ENCODE measurements at regions not wholly inside any gene's neighbourhood (a gene's known extent, or its start where the extent isn't known, plus 50 kb on each side); places are given as distances from the start of the nearest gene placed in this dataset.

GRCh38 chr12:126601184-126602170 is 1536.2 kb downstream of the AACS start:
- 0 to 70% (median 26%) methylated on average over 2 to 5 of the region's 5 CpGs; no CpG with 5 or more reads in 1 of the 10 experiments for WGBS, 10 experiments
- in situ Hi-C loops (cut with MboI; ENCODE audit: low pct_unique_long_range_greater_than_20kb in 2 of 9, low sequenced_read_pairs in 9 of 9, unreplicated experiment in 9 of 9), result no loop called here
- H3K4me3 ChIP-seq, result no peak overlapping the region
- no peak overlapping the region for H3K27ac ChIP-seq
- ATAC-seq (replicated peaks in 6 of 8), result no peak
- no peaks in the 10 kb centered on the region for H3K4me1 ChIP-seq (replicated peaks in 1 of 2)

DNA sequence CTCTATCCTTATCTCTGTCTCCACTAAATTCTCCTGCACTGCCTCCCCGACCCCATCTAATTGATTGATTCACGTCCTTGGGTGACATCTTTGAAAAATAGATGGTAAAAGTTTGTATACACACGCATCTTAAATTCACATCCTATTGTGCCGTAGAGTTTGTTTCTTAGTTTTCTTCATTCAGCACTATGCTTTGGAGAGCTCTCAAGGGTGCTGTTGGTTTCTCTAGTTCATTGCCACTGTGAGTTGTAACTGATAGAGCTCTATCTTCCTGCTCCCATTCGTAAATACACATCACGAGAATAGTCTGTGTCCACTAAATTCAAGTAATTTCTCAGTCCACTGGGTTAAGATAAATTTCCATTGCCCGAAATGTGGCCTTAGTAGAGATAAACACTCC is 1537.4 kb downstream of the AACS start:
- in situ Hi-C loops (cut with MboI; ENCODE audit: low pct_unique_long_range_greater_than_20kb in 2 of 9, low sequenced_read_pairs in 9 of 9, unreplicated experiment in 9 of 9), result no loop called here
- 23 to 83% (median 50%) methylated on average over 3 to 7 of the region's 7 CpGs for WGBS, 10 experiments
- Histone ChIP-seq H3K4me3 (no peak overlapping the region), H3K4me1 (replicated peaks in 1 of 2) (no peaks in the 10 kb centered on the region), H3K27ac (no peak overlapping the region)
- ATAC-seq (replicated peaks in 6 of 8), result no peak

DNA sequence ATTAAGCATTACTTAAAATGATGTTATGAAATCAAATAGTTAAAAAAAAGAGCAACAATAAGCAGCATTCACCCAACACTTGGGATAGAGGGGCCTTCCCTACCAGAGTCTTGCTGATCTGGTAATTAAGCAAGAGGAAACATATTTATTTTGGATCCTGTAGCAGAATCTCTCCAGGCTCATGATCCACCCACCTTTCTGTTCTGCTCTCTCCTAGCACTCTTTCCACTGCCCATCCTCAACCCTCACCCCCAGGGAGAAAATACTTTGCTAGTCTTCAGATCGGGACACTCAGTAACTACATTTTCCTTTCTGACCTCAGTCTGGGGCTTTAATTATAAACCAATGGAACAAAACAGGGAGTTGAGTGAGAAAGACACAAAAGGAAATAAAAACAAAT is 1541.9 kb downstream of the AACS start:
- in situ Hi-C loops (cut with MboI; ENCODE audit: low pct_unique_long_range_greater_than_20kb in 2 of 9, low sequenced_read_pairs in 9 of 9, unreplicated experiment in 9 of 9), result no loop called here
- 0 to 91% (median 14%) methylated on average over 1 of the region's 1 CpG; no CpG with 5 or more reads in 5 of the 10 experiments for WGBS, 10 experiments
- H3K27ac ChIP-seq, result no peak overlapping the region
- no peak for ATAC-seq (replicated peaks in 6 of 8)
- no peak overlapping the region for H3K4me3 ChIP-seq
- H3K4me1 ChIP-seq (replicated peaks in 1 of 2), result no peaks in the 10 kb centered on the region

GRCh38 chr12:126607867-126608266 is 1542.6 kb downstream of the AACS start:
- H3K4me1 ChIP-seq (replicated peaks in 1 of 2), result no peaks in the 10 kb centered on the region
- no peak overlapping the region for H3K27ac ChIP-seq
- in situ Hi-C loops (cut with MboI; ENCODE audit: low pct_unique_long_range_greater_than_20kb in 2 of 9, low sequenced_read_pairs in 9 of 9, unreplicated experiment in 9 of 9), result no loop called here
- WGBS, 10 experiments, result 0 to 50% (median 0%) methylated on average over 1 of the region's 1 CpG; no CpG with 5 or more reads in 3 of the 10 experiments
- no peak overlapping the region for H3K4me3 ChIP-seq
- ATAC-seq (replicated peaks in 6 of 8), result no peak

DNA sequence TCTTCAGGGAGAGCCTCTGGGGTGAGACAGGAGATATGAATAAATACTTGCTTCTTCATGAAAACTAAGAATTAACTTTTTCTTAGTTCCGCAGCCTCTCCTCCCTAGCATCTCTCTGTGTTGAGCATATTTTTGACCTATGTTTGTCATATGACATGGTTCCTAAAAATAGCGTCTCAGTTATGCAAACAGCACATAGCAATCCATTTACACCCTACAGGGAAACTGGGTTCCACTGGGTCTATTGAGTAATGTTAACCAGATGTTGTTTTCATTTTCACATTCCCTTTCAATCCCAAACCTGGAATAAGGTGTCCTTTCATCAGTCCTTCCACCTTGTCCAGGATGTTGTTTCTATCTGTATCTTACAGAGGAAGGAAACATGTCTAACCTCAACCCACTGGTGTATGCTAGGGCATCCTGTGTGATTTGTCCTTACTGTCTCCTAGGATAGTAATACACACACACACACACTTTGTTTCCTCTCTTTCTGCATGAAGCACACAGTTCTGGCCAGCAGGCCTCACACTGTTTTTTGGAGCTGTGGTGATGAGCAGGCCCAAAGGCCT is 1543.5 kb downstream of the AACS start:
- Histone ChIP-seq H3K4me3 (no peak overlapping the region), H3K4me1 (replicated peaks in 1 of 2) (no peaks in the 10 kb centered on the region), H3K27ac (no peak overlapping the region)
- in situ Hi-C loops (cut with MboI; ENCODE audit: low pct_unique_long_range_greater_than_20kb in 2 of 9, low sequenced_read_pairs in 9 of 9, unreplicated experiment in 9 of 9), result no loop called here
- ATAC-seq (replicated peaks in 6 of 8), result peak in 3 of 8 experiments; percentile 41 to 79 (median 41)
- WGBS, 10 experiments, result 0 to 83% (median 34%) methylated on average over 1 to 2 of the region's 2 CpGs; no CpG with 5 or more reads in 2 of the 10 experiments

DNA sequence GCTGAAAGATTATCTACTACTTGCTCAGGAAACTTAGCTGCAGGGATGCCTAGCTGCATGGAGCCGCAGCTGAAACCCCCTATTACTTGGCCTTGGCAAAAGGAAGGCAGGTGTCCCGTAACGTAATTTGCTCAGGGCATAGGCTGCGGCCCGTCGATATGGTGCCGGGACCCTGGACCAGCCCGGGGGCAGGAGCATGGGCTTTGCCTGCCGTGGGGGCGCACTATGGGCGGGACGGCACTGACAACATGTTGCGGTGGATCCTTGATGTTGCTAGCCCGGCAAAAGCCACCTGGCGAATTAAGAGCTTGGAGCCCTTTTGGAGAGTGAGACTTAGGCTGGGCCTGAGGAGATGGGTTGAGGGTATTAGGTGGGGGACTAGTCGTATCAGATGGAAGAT is 1551.2 kb downstream of the AACS start:
- WGBS, 10 experiments, result 47 to 96% (median 79%) methylated on average over 1 to 11 of the region's 16 CpGs; no CpG with 5 or more reads in 4 of the 10 experiments
- in situ Hi-C loops (cut with MboI; ENCODE audit: low pct_unique_long_range_greater_than_20kb in 2 of 9, low sequenced_read_pairs in 9 of 9, unreplicated experiment in 9 of 9), result no loop called here
- Histone ChIP-seq H3K4me3 (no peak overlapping the region), H3K27ac (no peak overlapping the region), H3K4me1 (replicated peaks in 1 of 2) (no peaks in the 10 kb centered on the region)
- ATAC-seq (replicated peaks in 6 of 8), result no peak

- WGBS, 10 experiments, result 81 to 100% (median 93%) methylated on average over 1 to 5 of the region's 5 CpGs; no CpG with 5 or more reads in 1 of the 10 experiments
- ATAC-seq (replicated peaks in 6 of 8), result peak in 1 of 8 experiments; percentile 44
- in situ Hi-C loops (cut with MboI; ENCODE audit: low pct_unique_long_range_greater_than_20kb in 2 of 9, low sequenced_read_pairs in 9 of 9, unreplicated experiment in 9 of 9), result no loop called here
Observed at GRCh38 chr12:126617312-126617711, 1552.1 kb downstream of the AACS start.

GRCh38 chr12:126627596-126627995 is 1562.4 kb downstream of the AACS start:
- H3K27ac ChIP-seq, result no peak overlapping the region
- H3K4me1 ChIP-seq (replicated peaks in 1 of 2), result no peaks in the 10 kb centered on the region
- 4 to 63% (median 32%) methylated on average over 3 to 4 of the region's 4 CpGs; no CpG with 5 or more reads in 1 of the 10 experiments for WGBS, 10 experiments
- H3K4me3 ChIP-seq, result no peak overlapping the region
- in situ Hi-C loops (cut with MboI; ENCODE audit: low pct_unique_long_range_greater_than_20kb in 2 of 9, low sequenced_read_pairs in 9 of 9, unreplicated experiment in 9 of 9), result no loop called here
- ATAC-seq (replicated peaks in 6 of 8), result no peak

More at GRCh38 chr12:126617312-126617711, 1552.1 kb downstream of the AACS start:
- H3K4me3 ChIP-seq, result no peak overlapping the region
- no peak overlapping the region for H3K27ac ChIP-seq
- H3K4me1 ChIP-seq (replicated peaks in 1 of 2), result no peaks in the 10 kb centered on the region

- H3K27ac ChIP-seq, result no peak overlapping the region
- no peak overlapping the region for H3K4me3 ChIP-seq
- 0 to 100% (median 17%) methylated on average over 1 to 4 of the region's 4 CpGs; no CpG with 5 or more reads in 2 of the 10 experiments for WGBS, 10 experiments
- no peaks in the 10 kb centered on the region for H3K4me1 ChIP-seq (replicated peaks in 1 of 2)
- in situ Hi-C loops (cut with MboI; ENCODE audit: low pct_unique_long_range_greater_than_20kb in 2 of 9, low sequenced_read_pairs in 9 of 9, unreplicated experiment in 9 of 9), result no loop called here
- ATAC-seq (replicated peaks in 6 of 8), result no peak
Observed at GRCh38 chr12:126636821-126637220, 1571.6 kb downstream of the AACS start.

GRCh38 chr12:126644236-126645020 is 1579.2 kb downstream of the AACS start:
- in situ Hi-C loops (cut with MboI; ENCODE audit: low pct_unique_long_range_greater_than_20kb in 2 of 9, low sequenced_read_pairs in 9 of 9, unreplicated experiment in 9 of 9), result no loop called here
- H3K4me1 ChIP-seq (replicated peaks in 1 of 2), result no peaks in the 10 kb centered on the region
- no peak overlapping the region for H3K4me3 ChIP-seq
- ATAC-seq (replicated peaks in 6 of 8), result peak in 2 of 8 experiments; percentile 32 to 74
- 0 to 25% (median 0%) methylated on average over 1 to 2 of the region's 2 CpGs; no CpG with 5 or more reads in 3 of the 10 experiments for WGBS, 10 experiments
- no peak overlapping the region for H3K27ac ChIP-seq

GRCh38 chr12:126648074-126648473 is 1582.8 kb downstream of the AACS start:
- no peaks in the 10 kb centered on the region for H3K4me1 ChIP-seq (replicated peaks in 1 of 2)
- H3K27ac ChIP-seq, result no peak overlapping the region
- no peak overlapping the region for H3K4me3 ChIP-seq
- 0 to 44% (median 13%) methylated on average over 1 to 5 of the region's 5 CpGs; no CpG with 5 or more reads in 4 of the 10 experiments for WGBS, 10 experiments
- in situ Hi-C loops (cut with MboI; ENCODE audit: low pct_unique_long_range_greater_than_20kb in 2 of 9, low sequenced_read_pairs in 9 of 9, unreplicated experiment in 9 of 9), result no loop called here
- no peak for ATAC-seq (replicated peaks in 6 of 8)

DNA sequence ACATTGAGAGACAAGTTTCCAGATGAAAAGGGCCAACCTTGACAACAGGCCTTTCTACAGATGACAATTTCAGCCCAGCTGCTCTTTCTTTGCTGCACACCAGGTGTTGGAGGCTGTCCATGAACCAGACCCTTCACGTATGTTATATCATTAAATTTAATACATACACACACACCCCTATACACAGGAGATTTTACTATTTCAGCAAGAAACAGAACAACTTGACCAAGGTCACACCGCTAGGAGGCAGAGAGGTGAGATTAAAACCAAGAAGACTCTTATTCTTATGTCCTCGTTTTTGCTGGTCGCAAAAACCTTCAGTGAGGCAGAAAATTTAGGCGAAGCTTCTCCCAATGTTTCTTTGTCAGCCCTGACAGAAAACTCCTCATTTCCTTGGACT is 1585.9 kb downstream of the AACS start:
- H3K4me3 ChIP-seq, result no peak overlapping the region
- in situ Hi-C loops (cut with MboI; ENCODE audit: low pct_unique_long_range_greater_than_20kb in 2 of 9, low sequenced_read_pairs in 9 of 9, unreplicated experiment in 9 of 9), result loop anchor here in 1 of 9 experiments (25.0 kb wide), 1 partner anchor 111 kb away; no protein-coding TSS in a partner anchor
- ATAC-seq (replicated peaks in 6 of 8), result no peak

More for the DNA sequence above, 1585.9 kb downstream of the AACS start:
- H3K4me1 ChIP-seq (replicated peaks in 1 of 2), result no peaks in the 10 kb centered on the region
- 14 to 93% (median 45%) methylated on average over 1 to 4 of the region's 5 CpGs; no CpG with 5 or more reads in 2 of the 10 experiments for WGBS, 10 experiments
- no peak overlapping the region for H3K27ac ChIP-seq

Measured in motor neuron (in vitro differentiated cells).